ENCODE measurements at regions not wholly inside any gene's neighbourhood (a gene's known extent, or its start where the extent isn't known, plus 50 kb on each side); places are given as distances from the start of the nearest gene placed in this dataset.

GRCh38 chr15:70569091-70569713 lies 194.2 kb downstream of the UACA start:
- 58 to 71% methylated on average over 4 of the region's 4 CpGs for WGBS, 2 donors
- no peak overlapping the region for H3K27ac ChIP-seq (ENCODE audit: low read depth in 2 of 2, low read length in 1 of 2)
- no peaks in the 10 kb centered on the region for H3K4me1 ChIP-seq (ENCODE audit: control insufficient read depth in 2 of 2, insufficient read depth in 2 of 2, low read length in 1 of 2)
- peaks cover 0 to 7% of the 10 kb centered on the region in 2 donors for H3K9me3 ChIP-seq (ENCODE audit: control insufficient read depth in 2 of 2, insufficient read depth in 1 of 2, low read depth in 1 of 2, low read length in 1 of 2)
- no peak overlapping the region for H3K4me3 ChIP-seq (ENCODE audit: low read depth in 1 of 2, low read length in 2 of 2)
- H3K36me3 ChIP-seq (ENCODE audit: control insufficient read depth in 2 of 2, insufficient read depth in 2 of 2, low read length in 1 of 2), result no peaks in the 10 kb centered on the region
- H3K27me3 ChIP-seq (ENCODE audit: control insufficient read depth in 1 of 2, insufficient read depth in 2 of 2, low read length in 2 of 2), result no peaks in the 10 kb centered on the region

- Histone ChIP-seq H3K27ac (ENCODE audit: low read depth in 2 of 2, low read length in 1 of 2) (no peak overlapping the region), H3K36me3 (ENCODE audit: control insufficient read depth in 2 of 2, insufficient read depth in 2 of 2, low read length in 1 of 2) (no peaks in the 10 kb centered on the region), H3K9me3 (ENCODE audit: control insufficient read depth in 2 of 2, insufficient read depth in 1 of 2, low read depth in 1 of 2, low read length in 1 of 2) (no peaks in the 10 kb centered on the region), H3K4me1 (ENCODE audit: control insufficient read depth in 2 of 2, insufficient read depth in 2 of 2, low read length in 1 of 2) (no peaks in the 10 kb centered on the region), H3K27me3 (ENCODE audit: control insufficient read depth in 1 of 2, insufficient read depth in 2 of 2, low read length in 2 of 2) (no peaks in the 10 kb centered on the region), H3K4me3 (ENCODE audit: low read depth in 1 of 2, low read length in 2 of 2) (no peak overlapping the region)
- WGBS, 2 donors, result 82 to 86% methylated on average over 11 of the region's 11 CpGs
Measured at GRCh38 chr15:70566989-70567388, 196.4 kb downstream of the UACA start.

- Histone ChIP-seq H3K27ac (ENCODE audit: low read depth in 2 of 2, low read length in 1 of 2) (no peak overlapping the region), H3K4me3 (ENCODE audit: low read depth in 1 of 2, low read length in 2 of 2) (no peak overlapping the region), H3K27me3 (ENCODE audit: control insufficient read depth in 1 of 2, insufficient read depth in 2 of 2, low read length in 2 of 2) (no peaks in the 10 kb centered on the region), H3K36me3 (ENCODE audit: control insufficient read depth in 2 of 2, insufficient read depth in 2 of 2, low read length in 1 of 2) (no peaks in the 10 kb centered on the region), H3K4me1 (ENCODE audit: control insufficient read depth in 2 of 2, insufficient read depth in 2 of 2, low read length in 1 of 2) (no peaks in the 10 kb centered on the region), H3K9me3 (ENCODE audit: control insufficient read depth in 2 of 2, insufficient read depth in 1 of 2, low read depth in 1 of 2, low read length in 1 of 2) (no peaks in the 10 kb centered on the region)
- 74 to 79% methylated on average over 14 of the region's 14 CpGs for WGBS, 2 donors
Measured at GRCh38 chr15:70566047-70566835, 197.1 kb downstream of the UACA start.

GRCh38 chr15:70563561-70564095 lies 199.7 kb downstream of the UACA start:
- 90 to 96% methylated on average over 6 of the region's 6 CpGs for WGBS, 2 donors
- Histone ChIP-seq H3K4me1 (ENCODE audit: control insufficient read depth in 2 of 2, insufficient read depth in 2 of 2, low read length in 1 of 2) (peaks cover 4% of the 10 kb centered on the region in 2 donors), H3K9me3 (ENCODE audit: control insufficient read depth in 2 of 2, insufficient read depth in 1 of 2, low read depth in 1 of 2, low read length in 1 of 2) (no peaks in the 10 kb centered on the region), H3K27ac (ENCODE audit: low read depth in 2 of 2, low read length in 1 of 2) (no peak overlapping the region), H3K27me3 (ENCODE audit: control insufficient read depth in 1 of 2, insufficient read depth in 2 of 2, low read length in 2 of 2) (no peaks in the 10 kb centered on the region), H3K36me3 (ENCODE audit: control insufficient read depth in 2 of 2, insufficient read depth in 2 of 2, low read length in 1 of 2) (no peaks in the 10 kb centered on the region), H3K4me3 (ENCODE audit: low read depth in 1 of 2, low read length in 2 of 2) (no peak overlapping the region)

- Histone ChIP-seq H3K4me3 (ENCODE audit: low read depth in 1 of 2, low read length in 2 of 2) (no peak overlapping the region), H3K36me3 (ENCODE audit: control insufficient read depth in 2 of 2, insufficient read depth in 2 of 2, low read length in 1 of 2) (no peaks in the 10 kb centered on the region), H3K9me3 (ENCODE audit: control insufficient read depth in 2 of 2, insufficient read depth in 1 of 2, low read depth in 1 of 2, low read length in 1 of 2) (peaks cover 0 to 3% of the 10 kb centered on the region in 2 donors), H3K27ac (ENCODE audit: low read depth in 2 of 2, low read length in 1 of 2) (no peak overlapping the region), H3K27me3 (ENCODE audit: control insufficient read depth in 1 of 2, insufficient read depth in 2 of 2, low read length in 2 of 2) (no peaks in the 10 kb centered on the region), H3K4me1 (ENCODE audit: control insufficient read depth in 2 of 2, insufficient read depth in 2 of 2, low read length in 1 of 2) (peaks cover 4 to 8% of the 10 kb centered on the region in 2 donors)
- WGBS, 2 donors, result 76 to 93% methylated on average over 2 of the region's 2 CpGs
Measured at GRCh38 chr15:70562906-70563305, 200.5 kb downstream of the UACA start.

GRCh38 chr15:70561885-70562284 lies 201.5 kb downstream of the UACA start:
- H3K4me1 ChIP-seq (ENCODE audit: control insufficient read depth in 2 of 2, insufficient read depth in 2 of 2, low read length in 1 of 2), result peaks cover 4 to 8% of the 10 kb centered on the region in 2 donors
- H3K27me3 ChIP-seq (ENCODE audit: control insufficient read depth in 1 of 2, insufficient read depth in 2 of 2, low read length in 2 of 2), result no peaks in the 10 kb centered on the region
- H3K36me3 ChIP-seq (ENCODE audit: control insufficient read depth in 2 of 2, insufficient read depth in 2 of 2, low read length in 1 of 2), result no peaks in the 10 kb centered on the region
- no peak overlapping the region for H3K4me3 ChIP-seq (ENCODE audit: low read depth in 1 of 2, low read length in 2 of 2)
- H3K27ac ChIP-seq (ENCODE audit: low read depth in 2 of 2, low read length in 1 of 2), result no peak overlapping the region
- WGBS, 2 donors, result 94 to 96% methylated on average over 7 of the region's 7 CpGs
- H3K9me3 ChIP-seq (ENCODE audit: control insufficient read depth in 2 of 2, insufficient read depth in 1 of 2, low read depth in 1 of 2, low read length in 1 of 2), result peaks cover 0 to 3% of the 10 kb centered on the region in 2 donors

GRCh38 chr15:70560617-70561328 lies 202.6 kb downstream of the UACA start:
- H3K27ac ChIP-seq (ENCODE audit: low read depth in 2 of 2, low read length in 1 of 2), result no peak overlapping the region
- no peaks in the 10 kb centered on the region for H3K27me3 ChIP-seq (ENCODE audit: control insufficient read depth in 1 of 2, insufficient read depth in 2 of 2, low read length in 2 of 2)
- H3K4me1 ChIP-seq (ENCODE audit: control insufficient read depth in 2 of 2, insufficient read depth in 2 of 2, low read length in 1 of 2), result peaks cover 4 to 8% of the 10 kb centered on the region in 2 donors
- H3K9me3 ChIP-seq (ENCODE audit: control insufficient read depth in 2 of 2, insufficient read depth in 1 of 2, low read depth in 1 of 2, low read length in 1 of 2), result peaks cover 0 to 3% of the 10 kb centered on the region in 2 donors
- H3K4me3 ChIP-seq (ENCODE audit: low read depth in 1 of 2, low read length in 2 of 2), result no peak overlapping the region
- H3K36me3 ChIP-seq (ENCODE audit: control insufficient read depth in 2 of 2, insufficient read depth in 2 of 2, low read length in 1 of 2), result no peaks in the 10 kb centered on the region
- 91 to 93% methylated on average over 4 of the region's 4 CpGs for WGBS, 2 donors

GRCh38 chr15:70559265-70560239 lies 203.8 kb downstream of the UACA start:
- 61 to 65% methylated on average over 20 of the region's 20 CpGs for WGBS, 2 donors

More at GRCh38 chr15:70559265-70560239, 203.8 kb downstream of the UACA start:
- H3K27ac ChIP-seq (ENCODE audit: low read depth in 2 of 2, low read length in 1 of 2), result no peak overlapping the region
- peaks cover 4 to 8% of the 10 kb centered on the region in 2 donors for H3K4me1 ChIP-seq (ENCODE audit: control insufficient read depth in 2 of 2, insufficient read depth in 2 of 2, low read length in 1 of 2)
- no peak overlapping the region for H3K4me3 ChIP-seq (ENCODE audit: low read depth in 1 of 2, low read length in 2 of 2)
- no peaks in the 10 kb centered on the region for H3K36me3 ChIP-seq (ENCODE audit: control insufficient read depth in 2 of 2, insufficient read depth in 2 of 2, low read length in 1 of 2)
- H3K9me3 ChIP-seq (ENCODE audit: control insufficient read depth in 2 of 2, insufficient read depth in 1 of 2, low read depth in 1 of 2, low read length in 1 of 2), result peaks cover 0 to 3% of the 10 kb centered on the region in 2 donors
- H3K27me3 ChIP-seq (ENCODE audit: control insufficient read depth in 1 of 2, insufficient read depth in 2 of 2, low read length in 2 of 2), result no peaks in the 10 kb centered on the region

Data from esophagus (tissue), 2 donors.